HCT116 (cell line): ENCODE measurements at regions not wholly inside any gene's neighbourhood (a gene's known extent, or its start where the extent isn't known, plus 50 kb on each side); places are given as distances from the start of the nearest gene placed in this dataset.

Source experiments
- ELF1 ChIP-seq: IDR thresholded peaks from 2 replicates; pipeline ENCODE4 v1.6.1; 2012; ENCODE audit warnings: low read depth, borderline replicate concordance
- EZH2 ChIP-seq: fragments of 200-600 bp; sonication (generic); IDR thresholded peaks from 2 replicates; pipeline ENCODE4 v1.6.1; 2017; ENCODE audit warnings: antibody characterized with exemption, mixed run types
- EZH2phosphoT487 ChIP-seq: fragments of 200-600 bp; IDR thresholded peaks from 2 replicates; pipeline ENCODE4 v1.6.1; 2018; ENCODE audit warnings: antibody characterized with exemption, borderline replicate concordance
- POLR2A ChIP-seq: IDR thresholded peaks from 2 replicates; pipeline ENCODE4 v1.7.0; 2011; ENCODE audit warnings: borderline replicate concordance; ENCODE audit not compliant: insufficient read depth, insufficient read length; ENCODE audit errors: extremely low read depth
- POLR2AphosphoS5 ChIP-seq: IDR thresholded peaks from 2 replicates; pipeline ENCODE4 v1.6.1; 2011; ENCODE audit warnings: mild to moderate bottlenecking, low read depth, low read length, moderate library complexity
- SIN3A ChIP-seq: IDR thresholded peaks from 2 replicates; pipeline ENCODE4 v1.6.1; 2012; ENCODE audit warnings: low read depth
- TF ChIP-seq, protein P1 (sequence below), 3 experiments: fragments of 200-600 bp in 1 of 3; sonication (generic) in 1 of 3; IDR thresholded peaks in 2 of 3; conservative IDR thresholded peaks in 1 of 3; 2 replicates each; pipeline ENCODE4 v1.5.1; 2012 to 2017; ENCODE audit warnings: low read depth in 2 of 3, low read length in 2 of 3, antibody characterized with exemption in 1 of 3, borderline replicate concordance in 1 of 3, control low read depth in 1 of 3, mild to moderate bottlenecking in 1 of 3, mixed read lengths in 1 of 3, mixed run types in 1 of 3, moderate library complexity in 1 of 3; ENCODE audit not compliant: insufficient read depth in 1 of 3
- TF ChIP-seq, protein P2 (sequence below): IDR thresholded peaks from 2 replicates; pipeline ENCODE4 v1.6.1; 2012
- TF ChIP-seq, protein P3 (sequence below): IDR thresholded peaks from 2 replicates; pipeline ENCODE4 v1.6.1; 2011; ENCODE audit warnings: mild to moderate bottlenecking, low read length, moderate library complexity; ENCODE audit not compliant: insufficient replicate concordance; ENCODE audit errors: extremely low read depth

DNA sequence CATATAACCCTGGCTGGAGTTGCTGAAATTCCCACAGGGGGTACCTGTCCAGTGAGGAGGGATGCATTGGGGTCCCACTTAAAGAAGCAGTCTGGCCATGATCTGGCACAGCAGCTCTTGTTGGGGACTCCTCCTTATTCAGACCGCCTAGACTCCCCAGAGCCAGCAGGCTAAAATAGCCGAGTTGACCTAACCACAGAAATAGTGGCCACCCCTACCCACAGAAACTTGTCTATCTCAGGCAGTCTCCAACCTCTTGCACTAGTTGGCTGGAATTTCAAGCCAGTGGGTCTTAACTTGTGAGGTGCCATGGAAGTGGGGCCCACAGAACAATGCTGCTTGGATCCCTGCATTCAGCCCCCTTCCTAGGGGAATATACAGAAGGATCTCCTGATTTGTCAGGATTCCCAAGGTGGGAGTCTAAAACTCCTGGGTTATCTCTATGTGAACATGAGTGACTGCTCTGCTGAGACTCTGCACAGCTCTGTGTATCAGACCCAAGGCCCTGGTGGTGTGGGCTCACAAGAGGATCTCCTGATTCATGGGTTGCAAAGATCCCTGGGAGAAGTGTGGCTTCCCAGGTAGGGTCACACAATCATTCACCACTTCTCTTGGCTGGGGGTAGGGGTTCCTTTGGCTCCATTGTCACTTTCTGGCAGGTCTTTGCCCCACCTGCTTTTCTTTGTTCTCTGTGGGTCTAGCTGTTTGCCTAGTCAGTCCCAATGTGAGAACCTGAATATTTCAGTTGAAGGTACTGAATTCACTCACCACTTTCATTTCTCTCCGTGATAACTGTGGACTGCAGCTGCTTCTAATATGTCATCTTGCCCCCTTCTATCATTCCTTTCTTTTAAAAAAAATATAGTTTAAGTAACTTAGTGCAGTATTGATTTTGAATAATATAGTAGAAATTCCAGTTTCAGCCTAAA lies 65.5 kb upstream of the CLVS2 start:
- no peak for TF ChIP-seq POLR2A
- TF ChIP-seq, protein P1, sequence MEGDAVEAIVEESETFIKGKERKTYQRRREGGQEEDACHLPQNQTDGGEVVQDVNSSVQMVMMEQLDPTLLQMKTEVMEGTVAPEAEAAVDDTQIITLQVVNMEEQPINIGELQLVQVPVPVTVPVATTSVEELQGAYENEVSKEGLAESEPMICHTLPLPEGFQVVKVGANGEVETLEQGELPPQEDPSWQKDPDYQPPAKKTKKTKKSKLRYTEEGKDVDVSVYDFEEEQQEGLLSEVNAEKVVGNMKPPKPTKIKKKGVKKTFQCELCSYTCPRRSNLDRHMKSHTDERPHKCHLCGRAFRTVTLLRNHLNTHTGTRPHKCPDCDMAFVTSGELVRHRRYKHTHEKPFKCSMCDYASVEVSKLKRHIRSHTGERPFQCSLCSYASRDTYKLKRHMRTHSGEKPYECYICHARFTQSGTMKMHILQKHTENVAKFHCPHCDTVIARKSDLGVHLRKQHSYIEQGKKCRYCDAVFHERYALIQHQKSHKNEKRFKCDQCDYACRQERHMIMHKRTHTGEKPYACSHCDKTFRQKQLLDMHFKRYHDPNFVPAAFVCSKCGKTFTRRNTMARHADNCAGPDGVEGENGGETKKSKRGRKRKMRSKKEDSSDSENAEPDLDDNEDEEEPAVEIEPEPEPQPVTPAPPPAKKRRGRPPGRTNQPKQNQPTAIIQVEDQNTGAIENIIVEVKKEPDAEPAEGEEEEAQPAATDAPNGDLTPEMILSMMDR (IDR thresholded peaks at IDR 0.05 in 2 of 3, conservative IDR thresholded peaks at IDR 0.05 in 1 of 3; ENCODE audit: borderline replicate concordance in 1 of 3, insufficient read depth in 1 of 3, low read depth in 2 of 3, low read length in 2 of 3), result no peak
- TF ChIP-seq, protein P2, sequence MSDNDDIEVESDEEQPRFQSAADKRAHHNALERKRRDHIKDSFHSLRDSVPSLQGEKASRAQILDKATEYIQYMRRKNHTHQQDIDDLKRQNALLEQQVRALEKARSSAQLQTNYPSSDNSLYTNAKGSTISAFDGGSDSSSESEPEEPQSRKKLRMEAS, result no peak
- no peak for TF ChIP-seq EZH2
- TF ChIP-seq SIN3A, result no peak
- TF ChIP-seq EZH2phosphoT487, result no peak
- TF ChIP-seq POLR2AphosphoS5, result no peak
- no peak for TF ChIP-seq ELF1
- TF ChIP-seq, protein P3, sequence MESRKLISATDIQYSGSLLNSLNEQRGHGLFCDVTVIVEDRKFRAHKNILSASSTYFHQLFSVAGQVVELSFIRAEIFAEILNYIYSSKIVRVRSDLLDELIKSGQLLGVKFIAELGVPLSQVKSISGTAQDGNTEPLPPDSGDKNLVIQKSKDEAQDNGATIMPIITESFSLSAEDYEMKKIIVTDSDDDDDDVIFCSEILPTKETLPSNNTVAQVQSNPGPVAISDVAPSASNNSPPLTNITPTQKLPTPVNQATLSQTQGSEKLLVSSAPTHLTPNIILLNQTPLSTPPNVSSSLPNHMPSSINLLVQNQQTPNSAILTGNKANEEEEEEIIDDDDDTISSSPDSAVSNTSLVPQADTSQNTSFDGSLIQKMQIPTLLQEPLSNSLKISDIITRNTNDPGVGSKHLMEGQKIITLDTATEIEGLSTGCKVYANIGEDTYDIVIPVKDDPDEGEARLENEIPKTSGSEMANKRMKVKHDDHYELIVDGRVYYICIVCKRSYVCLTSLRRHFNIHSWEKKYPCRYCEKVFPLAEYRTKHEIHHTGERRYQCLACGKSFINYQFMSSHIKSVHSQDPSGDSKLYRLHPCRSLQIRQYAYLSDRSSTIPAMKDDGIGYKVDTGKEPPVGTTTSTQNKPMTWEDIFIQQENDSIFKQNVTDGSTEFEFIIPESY, result no peak
